HFF-Myc (cell line): ENCODE measurements at regions not wholly inside any gene's neighbourhood (a gene's known extent, or its start where the extent isn't known, plus 50 kb on each side); places are given as distances from the start of the nearest gene placed in this dataset.

ENCODE experiments used
- DNase-seq: peaks from one replicate; pipeline ENCODE4 v3.0.0-alpha.2; 2011; ENCODE audit warnings: low read depth; ENCODE audit errors: extremely low read depth
- H3K4me3 ChIP-seq: replicated peaks from 2 replicates; pipeline ENCODE4 v1.5.1; 2011; ENCODE audit warnings: low read depth, mild to moderate bottlenecking, control low read depth, low read length
- CTCF ChIP-seq: IDR thresholded peaks from 2 replicates; pipeline ENCODE4 v1.5.1; 2012; ENCODE audit warnings: mild to moderate bottlenecking, low read depth, low read length, control low read depth; ENCODE audit errors: missing control alignments

GRCh38 chr11:128304116-128304515 is 283.2 kb downstream of the ETS1 start:
- DNase-seq = no peak
- TF ChIP-seq CTCF = no peak
- H3K4me3 ChIP-seq = no peak overlapping the region

- H3K4me3 ChIP-seq = no peak overlapping the region
- no peak for DNase-seq
- TF ChIP-seq CTCF = no peak
Observed at GRCh38 chr11:128303383-128303782, 284.0 kb downstream of the ETS1 start.

- H3K4me3 ChIP-seq = no peak overlapping the region
- TF ChIP-seq CTCF = no peak
- DNase-seq = no peak
Observed at GRCh38 chr11:128302425-128303186, 284.8 kb downstream of the ETS1 start.

- no peak overlapping the region for H3K4me3 ChIP-seq
- DNase-seq = no peak
- no peak for TF ChIP-seq CTCF
Observed at GRCh38 chr11:128301756-128302155, 285.6 kb downstream of the ETS1 start.

GRCh38 chr11:128300785-128301184 is 286.6 kb downstream of the ETS1 start:
- no peak for DNase-seq
- no peak for TF ChIP-seq CTCF
- no peak overlapping the region for H3K4me3 ChIP-seq

- DNase-seq = no peak
Observed at GRCh38 chr11:128299132-128299726, 288.1 kb downstream of the ETS1 start.

More at GRCh38 chr11:128299132-128299726, 288.1 kb downstream of the ETS1 start:
- H3K4me3 ChIP-seq = no peak overlapping the region
- no peak for TF ChIP-seq CTCF
